HCT116 (cell line): ENCODE measurements at regions not wholly inside any gene's neighbourhood (a gene's known extent, or its start where the extent isn't known, plus 50 kb on each side); places are given as distances from the start of the nearest gene placed in this dataset.

Source experiments
- EZH2 ChIP-seq: fragments of 200-600 bp; sonication (generic); IDR thresholded peaks from 2 replicates; pipeline ENCODE4 v1.6.1; 2017; ENCODE audit warnings: antibody characterized with exemption, mixed run types
- POLR2A ChIP-seq: IDR thresholded peaks from 2 replicates; pipeline ENCODE4 v1.7.0; 2011; ENCODE audit warnings: borderline replicate concordance; ENCODE audit not compliant: insufficient read depth, insufficient read length; ENCODE audit errors: extremely low read depth
- SP1 ChIP-seq: IDR thresholded peaks from 2 replicates; pipeline ENCODE4 v1.6.1; 2012; ENCODE audit warnings: low read depth
- ZFX ChIP-seq: fragments of 450-650 bp; IDR thresholded peaks from 2 replicates; pipeline ENCODE4 v1.6.1; 2017
- ZNF274 ChIP-seq: fragments of 200-500 bp; sonication (Bioruptor generic); IDR thresholded peaks from 2 replicates; pipeline ENCODE4 v1.6.1; 2014; ENCODE audit warnings: mild to moderate bottlenecking, low read depth, low read length, inconsistent platforms
- TF ChIP-seq, protein P1 (sequence below), 3 experiments: fragments of 200-600 bp in 1 of 3; sonication (generic) in 1 of 3; IDR thresholded peaks in 2 of 3; conservative IDR thresholded peaks in 1 of 3; 2 replicates each; pipeline ENCODE4 v1.5.1; 2012 to 2017; ENCODE audit warnings: low read depth in 2 of 3, low read length in 2 of 3, antibody characterized with exemption in 1 of 3, borderline replicate concordance in 1 of 3, control low read depth in 1 of 3, mild to moderate bottlenecking in 1 of 3, mixed read lengths in 1 of 3, mixed run types in 1 of 3, moderate library complexity in 1 of 3; ENCODE audit not compliant: insufficient read depth in 1 of 3
- TF ChIP-seq, protein P2 (sequence below): IDR thresholded peaks from 2 replicates; pipeline ENCODE4 v1.6.1; 2012
- TF ChIP-seq, protein P3 (sequence below): IDR thresholded peaks from 2 replicates; pipeline ENCODE4 v1.6.1; 2012; ENCODE audit warnings: low read depth

DNA sequence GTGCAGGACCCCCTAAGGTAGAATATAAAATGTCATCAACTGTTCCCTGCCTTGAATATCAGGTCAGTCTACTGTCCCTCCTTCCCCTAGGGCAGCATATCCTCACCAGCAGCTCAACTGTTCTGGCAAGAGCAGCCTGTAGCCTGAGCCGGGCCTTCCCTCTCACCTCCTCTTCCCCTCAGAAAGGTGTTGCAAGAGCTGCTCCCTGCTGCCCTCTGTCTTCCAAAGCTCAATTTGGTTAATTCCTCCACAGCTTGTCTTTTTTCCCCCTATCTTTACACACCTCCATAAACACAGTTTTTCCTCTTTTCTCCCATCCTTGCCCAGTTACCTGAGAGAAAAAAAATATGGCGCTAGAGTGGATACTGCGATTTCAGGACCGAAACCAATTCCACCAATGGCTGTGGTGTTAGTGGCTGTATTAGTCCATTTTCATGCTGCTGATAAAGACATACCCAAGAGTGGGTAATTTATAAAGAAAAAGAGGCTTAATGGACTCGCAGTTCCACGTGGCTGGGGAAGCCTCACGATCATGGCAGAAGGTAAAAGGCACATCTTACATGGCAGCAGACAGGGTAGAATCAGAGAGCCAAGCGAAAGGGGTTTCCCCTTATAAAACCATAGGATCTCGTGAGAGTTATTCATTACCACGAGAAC is 184.7 kb downstream of the MREG start:
- TF ChIP-seq POLR2A = no peak
- TF ChIP-seq, protein P1, sequence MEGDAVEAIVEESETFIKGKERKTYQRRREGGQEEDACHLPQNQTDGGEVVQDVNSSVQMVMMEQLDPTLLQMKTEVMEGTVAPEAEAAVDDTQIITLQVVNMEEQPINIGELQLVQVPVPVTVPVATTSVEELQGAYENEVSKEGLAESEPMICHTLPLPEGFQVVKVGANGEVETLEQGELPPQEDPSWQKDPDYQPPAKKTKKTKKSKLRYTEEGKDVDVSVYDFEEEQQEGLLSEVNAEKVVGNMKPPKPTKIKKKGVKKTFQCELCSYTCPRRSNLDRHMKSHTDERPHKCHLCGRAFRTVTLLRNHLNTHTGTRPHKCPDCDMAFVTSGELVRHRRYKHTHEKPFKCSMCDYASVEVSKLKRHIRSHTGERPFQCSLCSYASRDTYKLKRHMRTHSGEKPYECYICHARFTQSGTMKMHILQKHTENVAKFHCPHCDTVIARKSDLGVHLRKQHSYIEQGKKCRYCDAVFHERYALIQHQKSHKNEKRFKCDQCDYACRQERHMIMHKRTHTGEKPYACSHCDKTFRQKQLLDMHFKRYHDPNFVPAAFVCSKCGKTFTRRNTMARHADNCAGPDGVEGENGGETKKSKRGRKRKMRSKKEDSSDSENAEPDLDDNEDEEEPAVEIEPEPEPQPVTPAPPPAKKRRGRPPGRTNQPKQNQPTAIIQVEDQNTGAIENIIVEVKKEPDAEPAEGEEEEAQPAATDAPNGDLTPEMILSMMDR (IDR thresholded peaks at IDR 0.05 in 2 of 3, conservative IDR thresholded peaks at IDR 0.05 in 1 of 3; ENCODE audit: borderline replicate concordance in 1 of 3, insufficient read depth in 1 of 3, low read depth in 2 of 3, low read length in 2 of 3) = peak; percentile 57 to 81 (median 81); a peak in 5 of 6 replicates
- no peak for TF ChIP-seq ZFX
- TF ChIP-seq, protein P2, sequence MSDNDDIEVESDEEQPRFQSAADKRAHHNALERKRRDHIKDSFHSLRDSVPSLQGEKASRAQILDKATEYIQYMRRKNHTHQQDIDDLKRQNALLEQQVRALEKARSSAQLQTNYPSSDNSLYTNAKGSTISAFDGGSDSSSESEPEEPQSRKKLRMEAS = no peak
- TF ChIP-seq, protein P3, sequence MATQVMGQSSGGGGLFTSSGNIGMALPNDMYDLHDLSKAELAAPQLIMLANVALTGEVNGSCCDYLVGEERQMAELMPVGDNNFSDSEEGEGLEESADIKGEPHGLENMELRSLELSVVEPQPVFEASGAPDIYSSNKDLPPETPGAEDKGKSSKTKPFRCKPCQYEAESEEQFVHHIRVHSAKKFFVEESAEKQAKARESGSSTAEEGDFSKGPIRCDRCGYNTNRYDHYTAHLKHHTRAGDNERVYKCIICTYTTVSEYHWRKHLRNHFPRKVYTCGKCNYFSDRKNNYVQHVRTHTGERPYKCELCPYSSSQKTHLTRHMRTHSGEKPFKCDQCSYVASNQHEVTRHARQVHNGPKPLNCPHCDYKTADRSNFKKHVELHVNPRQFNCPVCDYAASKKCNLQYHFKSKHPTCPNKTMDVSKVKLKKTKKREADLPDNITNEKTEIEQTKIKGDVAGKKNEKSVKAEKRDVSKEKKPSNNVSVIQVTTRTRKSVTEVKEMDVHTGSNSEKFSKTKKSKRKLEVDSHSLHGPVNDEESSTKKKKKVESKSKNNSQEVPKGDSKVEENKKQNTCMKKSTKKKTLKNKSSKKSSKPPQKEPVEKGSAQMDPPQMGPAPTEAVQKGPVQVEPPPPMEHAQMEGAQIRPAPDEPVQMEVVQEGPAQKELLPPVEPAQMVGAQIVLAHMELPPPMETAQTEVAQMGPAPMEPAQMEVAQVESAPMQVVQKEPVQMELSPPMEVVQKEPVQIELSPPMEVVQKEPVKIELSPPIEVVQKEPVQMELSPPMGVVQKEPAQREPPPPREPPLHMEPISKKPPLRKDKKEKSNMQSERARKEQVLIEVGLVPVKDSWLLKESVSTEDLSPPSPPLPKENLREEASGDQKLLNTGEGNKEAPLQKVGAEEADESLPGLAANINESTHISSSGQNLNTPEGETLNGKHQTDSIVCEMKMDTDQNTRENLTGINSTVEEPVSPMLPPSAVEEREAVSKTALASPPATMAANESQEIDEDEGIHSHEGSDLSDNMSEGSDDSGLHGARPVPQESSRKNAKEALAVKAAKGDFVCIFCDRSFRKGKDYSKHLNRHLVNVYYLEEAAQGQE = no peak
- TF ChIP-seq EZH2 = no peak
- TF ChIP-seq SP1 = no peak
- no peak for TF ChIP-seq ZNF274
